Sigmoid colon (tissue), 6 donors: ENCODE measurements at regions not wholly inside any gene's neighbourhood (a gene's known extent, or its start where the extent isn't known, plus 50 kb on each side); places are given as distances from the start of the nearest gene placed in this dataset.

Experiments
- DNase-seq: peaks from one replicate; pipeline ENCODE4 v3.0.0-alpha.2; 2019
- H3K27ac ChIP-seq, 4 donors: fragments of 200-600 bp; sonication (generic); one replicate each; pipeline ENCODE4 v1.5.1; 2016 to 2019; ENCODE audit warnings: mild to moderate bottlenecking in 1 of 4
- H3K27me3 ChIP-seq, 3 donors: fragments of 200-600 bp; sonication (generic); one replicate each; pipeline ENCODE4 v1.5.1; 2019; ENCODE audit warnings: mild to moderate bottlenecking in 1 of 3
- H3K36me3 ChIP-seq, 4 donors: fragments of 200-600 bp; sonication (generic); one replicate each; pipeline ENCODE4 v1.5.1; 2016 to 2019
- H3K4me1 ChIP-seq, 4 donors: fragments of 200-600 bp; sonication (generic); one replicate each; pipeline ENCODE4 v1.5.1; 2017 to 2019
- H3K4me3 ChIP-seq, 4 donors: fragments of 200-600 bp; sonication (generic); one replicate each; pipeline ENCODE4 v1.5.1; 2017 to 2019; ENCODE audit warnings: mild to moderate bottlenecking in 2 of 4, moderate library complexity in 1 of 4
- H3K9me3 ChIP-seq, 4 donors: fragments of 200-600 bp in 3 of 4; sonication (generic) in 3 of 4; one replicate each; pipeline versions ENCODE4 v1.5.1 to v1.6.1; 2013 to 2019
- EP300 ChIP-seq, 4 donors: sonication (generic); formaldehyde crosslinking; IDR thresholded peaks; one replicate each; pipeline ENCODE4 v1.6.1; 2017; ENCODE audit warnings: antibody characterized with exemption in 4 of 4
- POLR2A ChIP-seq, 2 donors: fragments of 450-650 bp; IDR thresholded peaks; one replicate each; pipeline ENCODE4 v1.6.1; 2016; ENCODE audit warnings: antibody characterized with exemption in 2 of 2, mild to moderate bottlenecking in 2 of 2, moderate library complexity in 2 of 2
- POLR2AphosphoS5 ChIP-seq, 4 donors: sonication (generic); formaldehyde crosslinking; IDR thresholded peaks; one replicate each; pipeline ENCODE4 v1.6.1; 2017; ENCODE audit warnings: antibody characterized with exemption in 4 of 4
- WGBS, 2 donors: extraction: QIAGEN DNeasy Blood & Tissue Kit; methylation state at CpG; one replicate each; pipeline ENCODE4 v1.1.7; 2013; 5-methylcytosine and 5-hydroxymethylcytosine counted together
- intact Hi-C: fragments of 100-400 bp; cut with DNase I; formaldehyde crosslinking; loops from one replicate; pipeline ENCODE4 v1.15.1; 2023
- TF ChIP-seq, protein P1 (sequence below), 4 experiments: fragments of 450-650 bp in 3 of 4; fragments of 200-600 bp in 1 of 4; IDR thresholded peaks; one replicate each; pipeline ENCODE4 v1.5.1; 2016 to 2019; ENCODE audit warnings: antibody characterized with exemption in 4 of 4, mild to moderate bottlenecking in 3 of 4, moderate library complexity in 2 of 4
- donor health status: healthy with polysubstance abuse.
- donor health status: healthy.

DNA sequence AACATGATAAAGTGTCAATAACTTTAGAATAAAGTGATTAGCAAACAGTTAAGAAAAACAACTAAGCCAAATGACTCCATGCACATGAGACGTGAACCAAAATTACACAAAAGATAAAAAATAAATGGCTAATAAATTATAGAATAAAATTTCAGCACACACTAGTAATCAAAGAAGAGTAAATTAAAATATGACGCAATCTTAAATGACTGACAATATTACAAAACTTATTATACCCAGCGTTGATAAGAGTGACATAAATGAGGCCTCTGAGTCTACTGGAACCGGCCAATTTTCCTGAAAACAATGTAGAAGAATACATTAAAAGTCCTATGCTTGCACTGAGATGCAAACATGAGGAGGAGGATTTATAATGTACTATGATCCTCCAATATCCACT, 187.4 kb downstream of the DHX15 start:
- no peak for DNase-seq
- intact Hi-C loops = no loop called here
- no peaks in the 10 kb centered on the region for H3K36me3 ChIP-seq
- no peaks in the 10 kb centered on the region for H3K4me1 ChIP-seq
- H3K4me3 ChIP-seq = no peak overlapping the region
- no peaks in the 10 kb centered on the region for H3K9me3 ChIP-seq
- TF ChIP-seq POLR2AphosphoS5 (IDR thresholded peaks at IDR 0.05) (no peak), POLR2A (IDR thresholded peaks at IDR 0.05) (no peak), EP300 (IDR thresholded peaks at IDR 0.05) (no peak)
- TF ChIP-seq, protein P1, sequence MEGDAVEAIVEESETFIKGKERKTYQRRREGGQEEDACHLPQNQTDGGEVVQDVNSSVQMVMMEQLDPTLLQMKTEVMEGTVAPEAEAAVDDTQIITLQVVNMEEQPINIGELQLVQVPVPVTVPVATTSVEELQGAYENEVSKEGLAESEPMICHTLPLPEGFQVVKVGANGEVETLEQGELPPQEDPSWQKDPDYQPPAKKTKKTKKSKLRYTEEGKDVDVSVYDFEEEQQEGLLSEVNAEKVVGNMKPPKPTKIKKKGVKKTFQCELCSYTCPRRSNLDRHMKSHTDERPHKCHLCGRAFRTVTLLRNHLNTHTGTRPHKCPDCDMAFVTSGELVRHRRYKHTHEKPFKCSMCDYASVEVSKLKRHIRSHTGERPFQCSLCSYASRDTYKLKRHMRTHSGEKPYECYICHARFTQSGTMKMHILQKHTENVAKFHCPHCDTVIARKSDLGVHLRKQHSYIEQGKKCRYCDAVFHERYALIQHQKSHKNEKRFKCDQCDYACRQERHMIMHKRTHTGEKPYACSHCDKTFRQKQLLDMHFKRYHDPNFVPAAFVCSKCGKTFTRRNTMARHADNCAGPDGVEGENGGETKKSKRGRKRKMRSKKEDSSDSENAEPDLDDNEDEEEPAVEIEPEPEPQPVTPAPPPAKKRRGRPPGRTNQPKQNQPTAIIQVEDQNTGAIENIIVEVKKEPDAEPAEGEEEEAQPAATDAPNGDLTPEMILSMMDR (IDR thresholded peaks at IDR 0.05) = no peak
- no peak overlapping the region for H3K27ac ChIP-seq
- H3K27me3 ChIP-seq = no peaks in the 10 kb centered on the region
- WGBS, 2 donors = 63 to 77% methylated on average over 4 of the region's 4 CpGs

DNA sequence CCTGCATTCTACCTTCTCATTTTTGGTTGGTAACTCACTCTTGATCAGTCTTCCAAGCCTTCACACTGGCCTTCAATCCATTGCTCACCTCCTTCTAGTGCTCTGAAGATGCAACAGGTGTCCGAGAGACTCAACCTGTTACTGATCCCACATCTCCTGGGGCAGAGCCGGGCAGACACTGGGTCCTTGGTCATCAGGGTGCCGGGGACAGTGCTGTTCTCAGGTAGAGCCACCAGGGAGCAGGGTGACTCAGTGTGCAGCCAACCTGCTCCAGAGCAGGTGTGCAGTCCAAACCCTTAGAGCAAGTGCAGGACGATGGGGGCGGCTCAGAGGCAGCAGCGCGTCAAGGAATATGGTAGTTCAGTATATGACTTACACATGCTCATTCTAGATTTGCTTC, 188.4 kb downstream of the DHX15 start:
- WGBS, 2 donors = 92 to 93% methylated on average over 7 of the region's 7 CpGs

DNA sequence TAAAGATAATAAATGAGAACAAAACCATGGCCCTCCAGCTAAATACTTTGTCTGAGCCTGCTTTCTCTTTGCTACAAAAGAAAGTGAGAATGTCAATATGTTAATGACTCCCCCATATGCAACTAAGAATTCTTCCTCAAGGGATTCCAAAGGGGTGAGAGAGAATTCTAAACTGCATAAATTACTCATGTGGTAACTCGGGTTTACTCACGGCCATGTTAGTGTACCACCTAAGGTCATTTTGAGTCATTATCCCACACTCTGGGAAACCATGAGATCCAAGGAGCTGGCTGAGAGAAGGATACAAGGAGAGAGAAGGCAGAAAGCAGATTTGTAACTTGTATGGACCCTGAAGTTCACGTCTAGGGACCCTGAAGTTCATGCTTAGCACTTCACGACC, 190.3 kb downstream of the DHX15 start:
- WGBS, 2 donors = 82 to 85% methylated on average over 4 of the region's 4 CpGs
- H3K27me3 ChIP-seq = no peaks in the 10 kb centered on the region
- H3K9me3 ChIP-seq = no peaks in the 10 kb centered on the region
- no peak overlapping the region for H3K4me3 ChIP-seq
- no peak overlapping the region for H3K27ac ChIP-seq
- no peaks in the 10 kb centered on the region for H3K4me1 ChIP-seq
- TF ChIP-seq, protein P1 (IDR thresholded peaks at IDR 0.05) = no peak
- TF ChIP-seq POLR2A (IDR thresholded peaks at IDR 0.05) (no peak), POLR2AphosphoS5 (IDR thresholded peaks at IDR 0.05) (no peak)
- intact Hi-C loops = no loop called here
- DNase-seq = no peak
- H3K36me3 ChIP-seq = no peaks in the 10 kb centered on the region

More for the DNA sequence above, 188.4 kb downstream of the DHX15 start:
- DNase-seq = no peak
- Histone ChIP-seq H3K9me3 (no peaks in the 10 kb centered on the region), H3K4me3 (no peak overlapping the region), H3K27me3 (no peaks in the 10 kb centered on the region), H3K4me1 (no peaks in the 10 kb centered on the region), H3K27ac (no peak overlapping the region), H3K36me3 (no peaks in the 10 kb centered on the region)
- intact Hi-C loops = no loop called here
- no peak for TF ChIP-seq EP300 (IDR thresholded peaks at IDR 0.05)
- TF ChIP-seq, protein P1 (IDR thresholded peaks at IDR 0.05) = no peak
- no peak for TF ChIP-seq POLR2AphosphoS5 (IDR thresholded peaks at IDR 0.05)
- no peak for TF ChIP-seq POLR2A (IDR thresholded peaks at IDR 0.05)

DNA sequence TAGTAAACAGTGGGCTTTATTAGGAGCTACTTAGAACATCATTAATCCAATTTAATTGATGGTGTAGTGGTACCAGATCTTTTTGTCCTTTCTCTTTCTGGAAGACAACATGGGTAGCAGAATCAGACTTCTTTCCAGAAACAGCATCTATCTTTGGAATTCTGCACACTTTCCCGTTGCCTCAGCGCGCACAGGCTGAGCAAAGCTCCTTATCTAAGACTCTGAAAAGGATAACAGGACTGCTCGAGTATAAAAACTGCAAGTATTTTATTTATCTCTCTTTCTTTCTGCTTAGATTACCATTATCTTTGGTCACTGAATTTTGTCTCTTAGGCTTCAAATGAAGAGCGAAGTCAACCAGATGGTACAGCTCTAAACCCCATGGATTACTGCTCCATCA, 191.7 kb downstream of the DHX15 start:
- TF ChIP-seq POLR2AphosphoS5 (IDR thresholded peaks at IDR 0.05) = no peak
- DNase-seq = no peak
- WGBS, 2 donors = 82 to 86% methylated on average over 5 of the region's 5 CpGs
- H3K27ac ChIP-seq = no peak overlapping the region
- intact Hi-C loops = no loop called here
- no peaks in the 10 kb centered on the region for H3K27me3 ChIP-seq
- H3K4me3 ChIP-seq = no peak overlapping the region
- no peaks in the 10 kb centered on the region for H3K36me3 ChIP-seq
- no peaks in the 10 kb centered on the region for H3K9me3 ChIP-seq
- H3K4me1 ChIP-seq = no peaks in the 10 kb centered on the region

DNA sequence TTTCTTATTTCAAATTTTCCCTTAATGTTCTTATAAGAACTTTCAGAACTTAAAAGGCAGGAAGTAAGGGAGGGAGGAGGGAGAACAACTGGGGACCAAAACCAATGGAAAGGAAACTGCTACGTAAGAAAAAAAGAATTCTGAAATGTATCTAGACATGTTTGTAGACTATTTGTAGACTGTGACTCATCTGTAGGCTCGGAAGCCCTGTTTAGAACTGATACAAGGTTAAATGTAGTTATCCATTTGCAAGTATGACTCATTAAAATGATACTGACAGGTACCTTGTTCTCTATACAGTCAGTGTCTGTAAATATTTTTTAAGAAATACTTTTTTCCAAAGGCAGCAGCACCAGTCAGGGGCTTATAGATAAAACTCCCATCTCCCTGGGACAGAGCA, 202.0 kb downstream of the DHX15 start:
- H3K4me3 ChIP-seq = no peak overlapping the region
- no peaks in the 10 kb centered on the region for H3K36me3 ChIP-seq
- no peaks in the 10 kb centered on the region for H3K27me3 ChIP-seq
- intact Hi-C loops = no loop called here
- H3K4me1 ChIP-seq = no peaks in the 10 kb centered on the region
- no peaks in the 10 kb centered on the region for H3K9me3 ChIP-seq
- TF ChIP-seq, protein P1 (IDR thresholded peaks at IDR 0.05) = no peak
- TF ChIP-seq EP300 (IDR thresholded peaks at IDR 0.05) = no peak
- no peak for TF ChIP-seq POLR2AphosphoS5 (IDR thresholded peaks at IDR 0.05)
- no peak for TF ChIP-seq POLR2A (IDR thresholded peaks at IDR 0.05)
- H3K27ac ChIP-seq = no peak overlapping the region
- WGBS, 2 donors = 26 to 33% methylated on average over 2 of the region's 2 CpGs
- DNase-seq = no peak
